NT2/D1 (cell line): ENCODE measurements at regions not wholly inside any gene's neighbourhood (a gene's known extent, or its start where the extent isn't known, plus 50 kb on each side); places are given as distances from the start of the nearest gene placed in this dataset.

Experiments used
- DNase-seq: peaks from one replicate; pipeline ENCODE4 v3.0.0-alpha.2; 2011; ENCODE audit warnings: low read depth, low spot score
- H3K27me3 ChIP-seq: 2 replicates; pipeline ENCODE4 v1.6.0; 2011; ENCODE audit warnings: mild to moderate bottlenecking; ENCODE audit not compliant: insufficient read length, insufficient read depth
- H3K36me3 ChIP-seq: 2 replicates; pipeline ENCODE4 v1.6.1; 2011; ENCODE audit warnings: mild to moderate bottlenecking, low read length, mixed read lengths; ENCODE audit not compliant: insufficient read depth, insufficient read length
- H3K4me1 ChIP-seq: 2 replicates; pipeline ENCODE4 v1.5.1; 2011; ENCODE audit not compliant: insufficient read depth, insufficient read length
- H3K4me3 ChIP-seq: 2 replicates; pipeline ENCODE4 v1.5.1; 2011; ENCODE audit warnings: low read depth; ENCODE audit not compliant: insufficient read length
- H3K9ac ChIP-seq: 2 replicates; pipeline ENCODE4 v1.6.0; 2011; ENCODE audit warnings: low read depth; ENCODE audit not compliant: insufficient read length
- H3K9me3 ChIP-seq: 2 replicates; pipeline ENCODE4 v1.5.1; 2011; ENCODE audit warnings: mild to moderate bottlenecking, low read length; ENCODE audit not compliant: insufficient read depth
- SUZ12 ChIP-seq: IDR thresholded peaks from 2 replicates; pipeline ENCODE4 v1.6.1; 2011; ENCODE audit not compliant: insufficient read length, insufficient read depth; ENCODE audit errors: extremely low read depth
- YY1 ChIP-seq: IDR thresholded peaks from 2 replicates; pipeline ENCODE4 v1.6.1; 2011; ENCODE audit not compliant: insufficient read length, insufficient read depth
- ZNF274 ChIP-seq: IDR thresholded peaks from 2 replicates; pipeline ENCODE4 v1.6.1; 2011; ENCODE audit warnings: mild to moderate bottlenecking, low read depth, low read length

GRCh38 chr1:34409689-34410229 is 233.1 kb downstream of the C1orf94 start:
- Histone ChIP-seq H3K9me3 (peaks cover 2% of the 10 kb centered on the region; the same call in 1 of the 2 replicates), H3K36me3 (no peaks in the 10 kb centered on the region), H3K27me3 (no peaks in the 10 kb centered on the region), H3K9ac (no peak overlapping the region), H3K4me3 (no peak overlapping the region), H3K4me1 (no peaks in the 10 kb centered on the region)
- DNase-seq: no peak
- TF ChIP-seq ZNF274: no peak
- no peak for TF ChIP-seq SUZ12
- no peak for TF ChIP-seq YY1

- DNase-seq: no peak
- TF ChIP-seq ZNF274: no peak
- no peak for TF ChIP-seq SUZ12
- TF ChIP-seq YY1: no peak
- H3K4me1 ChIP-seq: no peaks in the 10 kb centered on the region
- H3K9ac ChIP-seq: no peak overlapping the region
- no peaks in the 10 kb centered on the region for H3K27me3 ChIP-seq
- H3K36me3 ChIP-seq: no peaks in the 10 kb centered on the region
- H3K4me3 ChIP-seq: no peak overlapping the region
- no peaks in the 10 kb centered on the region for H3K9me3 ChIP-seq
Measured at GRCh38 chr1:34412598-34413370, 236.1 kb downstream of the C1orf94 start.

GRCh38 chr1:34415140-34415539 is 238.4 kb downstream of the C1orf94 start:
- TF ChIP-seq SUZ12: no peak
- no peak for TF ChIP-seq YY1
- no peak for TF ChIP-seq ZNF274

GRCh38 chr1:34418166-34418565 is 241.5 kb downstream of the C1orf94 start:
- peaks cover 4% of the 10 kb centered on the region for H3K4me1 ChIP-seq
- no peaks in the 10 kb centered on the region for H3K27me3 ChIP-seq
- H3K9ac ChIP-seq: no peak overlapping the region
- H3K4me3 ChIP-seq: no peak overlapping the region
- H3K9me3 ChIP-seq: no peaks in the 10 kb centered on the region
- no peak for DNase-seq
- TF ChIP-seq YY1: no peak
- no peak for TF ChIP-seq ZNF274
- TF ChIP-seq SUZ12: no peak
- no peaks in the 10 kb centered on the region for H3K36me3 ChIP-seq

More at GRCh38 chr1:34415140-34415539, 238.4 kb downstream of the C1orf94 start:
- Histone ChIP-seq H3K36me3 (no peaks in the 10 kb centered on the region), H3K27me3 (no peaks in the 10 kb centered on the region), H3K9ac (no peak overlapping the region), H3K9me3 (no peaks in the 10 kb centered on the region), H3K4me1 (peaks cover 4% of the 10 kb centered on the region), H3K4me3 (no peak overlapping the region)
- DNase-seq: no peak

GRCh38 chr1:34419663-34420136 is 243.0 kb downstream of the C1orf94 start:
- Histone ChIP-seq H3K9ac (no peak overlapping the region), H3K27me3 (no peaks in the 10 kb centered on the region), H3K4me1 (peaks cover 4% of the 10 kb centered on the region), H3K4me3 (no peak overlapping the region), H3K36me3 (no peaks in the 10 kb centered on the region), H3K9me3 (no peaks in the 10 kb centered on the region)
- peak; percentile 64 for DNase-seq
- TF ChIP-seq ZNF274: no peak
- no peak for TF ChIP-seq YY1
- TF ChIP-seq SUZ12: no peak

- no peaks in the 10 kb centered on the region for H3K36me3 ChIP-seq
- no peaks in the 10 kb centered on the region for H3K9me3 ChIP-seq
- H3K4me3 ChIP-seq: no peak overlapping the region
- no peak overlapping the region for H3K9ac ChIP-seq
- DNase-seq: no peak
- no peaks in the 10 kb centered on the region for H3K27me3 ChIP-seq
- TF ChIP-seq ZNF274: no peak
- TF ChIP-seq SUZ12: no peak
- no peak for TF ChIP-seq YY1
- H3K4me1 ChIP-seq: peaks cover 4% of the 10 kb centered on the region
Measured at GRCh38 chr1:34425046-34425445, 248.3 kb downstream of the C1orf94 start.

- no peak overlapping the region for H3K4me3 ChIP-seq
- H3K9ac ChIP-seq: no peak overlapping the region
- peaks cover 4% of the 10 kb centered on the region for H3K4me1 ChIP-seq
- no peaks in the 10 kb centered on the region for H3K9me3 ChIP-seq
- no peak for DNase-seq
- TF ChIP-seq ZNF274 (no peak), YY1 (no peak), SUZ12 (no peak)
- H3K36me3 ChIP-seq: no peaks in the 10 kb centered on the region
- H3K27me3 ChIP-seq: no peaks in the 10 kb centered on the region
Measured at GRCh38 chr1:34425785-34426184, 249.1 kb downstream of the C1orf94 start.
